NCI-H187 treated with DMSO at 0.1 percent for 48 hours (cell line): ENCODE measurements at regions not wholly inside any gene's neighbourhood (a gene's known extent, or its start where the extent isn't known, plus 50 kb on each side); places are given as distances from the start of the nearest gene placed in this dataset.
"Not testable (repeated sequence)": the region's sequence is repeated elsewhere in the genome, so short reads cannot be mapped to it uniquely, and the experiment has no call there.

Source experiments
- DNase-seq: peaks from one replicate; lab custom pipeline; 2025; lab: John Stamatoyannopoulos, UW

GRCh38 chr3:150328654-150329040 lies 79.5 kb upstream of the TSC22D2 start:
- DNase-seq: no peak

- DNase-seq: peak; percentile 67
These were observed 80.1 kb upstream of the TSC22D2 start for GRCh38 chr3:150327678-150328653.

GRCh38 chr3:150324788-150325187 lies 83.3 kb upstream of the TSC22D2 start:
- no peak for DNase-seq

- no peak for DNase-seq
These were observed 83.9 kb upstream of the TSC22D2 start for GRCh38 chr3:150324245-150324644.

- no peak for DNase-seq
These were observed 84.3 kb upstream of the TSC22D2 start for GRCh38 chr3:150323770-150324169.

- not testable (repeated sequence) for DNase-seq
These were observed 85.0 kb upstream of the TSC22D2 start for GRCh38 chr3:150323091-150323490.

GRCh38 chr3:150320971-150321370 lies 87.1 kb upstream of the TSC22D2 start:
- not testable (repeated sequence) for DNase-seq

DNA sequence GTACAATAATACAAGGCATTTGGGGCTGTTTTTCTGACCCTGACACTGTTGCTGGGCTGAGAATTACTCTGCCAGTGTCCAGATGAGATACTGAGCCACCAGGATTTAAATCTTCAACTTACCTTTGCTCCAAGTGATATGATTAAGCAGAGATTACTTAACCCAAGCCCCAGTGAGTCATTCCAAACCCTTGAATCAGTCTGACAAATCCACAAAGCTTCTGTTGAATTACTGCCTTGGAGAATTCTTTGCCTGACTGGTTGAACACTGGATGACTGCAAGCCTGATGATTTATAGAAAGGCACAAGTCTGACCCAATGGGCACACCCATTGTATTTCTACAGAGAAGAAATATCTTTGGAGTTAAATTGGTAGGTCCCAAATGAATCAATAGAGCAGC lies 88.2 kb upstream of the TSC22D2 start:
- no peak for DNase-seq

DNA sequence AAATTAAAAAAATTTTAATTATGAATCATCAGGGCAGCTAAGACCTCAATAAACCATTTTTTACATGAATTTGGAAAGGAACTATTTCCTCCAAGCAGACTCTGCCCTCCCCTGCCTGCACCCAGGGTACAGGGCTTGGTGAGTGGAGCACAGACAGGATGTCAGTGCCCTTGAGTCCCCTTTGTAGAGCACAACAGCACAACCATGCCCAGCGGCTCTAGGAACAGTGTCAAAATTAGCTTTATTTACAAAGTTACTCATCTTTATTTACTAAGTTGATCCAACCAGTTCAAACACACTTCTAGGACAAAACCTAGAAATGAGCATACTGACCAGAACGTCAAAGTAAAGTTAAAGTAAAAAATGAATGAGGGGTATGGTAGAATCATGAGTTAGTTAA lies 90.6 kb upstream of the TSC22D2 start:
- DNase-seq: no peak

DNA sequence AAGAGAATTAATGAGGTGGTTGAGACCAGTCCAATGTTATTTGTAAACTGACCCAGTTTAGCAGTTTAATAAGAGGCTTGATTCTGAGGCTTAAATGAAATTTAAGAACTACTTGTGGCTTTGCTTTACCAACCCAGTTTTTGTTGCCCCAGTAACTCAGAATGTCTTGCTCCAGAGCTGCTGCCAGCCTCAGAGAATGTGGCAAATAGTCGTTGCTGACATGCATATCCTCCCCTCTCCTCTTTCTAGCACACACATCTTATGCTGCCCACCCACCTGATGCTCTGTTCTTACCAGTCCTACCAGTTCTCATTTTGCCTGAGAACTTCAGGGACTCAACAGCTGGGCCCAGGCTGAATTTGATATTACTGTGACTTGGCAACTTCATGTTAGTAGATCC lies 92.4 kb upstream of the TSC22D2 start:
- DNase-seq: no peak

GRCh38 chr3:150314248-150315004 lies 93.7 kb upstream of the TSC22D2 start:
- no peak for DNase-seq

- DNase-seq: no peak
These were observed 96.0 kb upstream of the TSC22D2 start for GRCh38 chr3:150312018-150312657.

DNA sequence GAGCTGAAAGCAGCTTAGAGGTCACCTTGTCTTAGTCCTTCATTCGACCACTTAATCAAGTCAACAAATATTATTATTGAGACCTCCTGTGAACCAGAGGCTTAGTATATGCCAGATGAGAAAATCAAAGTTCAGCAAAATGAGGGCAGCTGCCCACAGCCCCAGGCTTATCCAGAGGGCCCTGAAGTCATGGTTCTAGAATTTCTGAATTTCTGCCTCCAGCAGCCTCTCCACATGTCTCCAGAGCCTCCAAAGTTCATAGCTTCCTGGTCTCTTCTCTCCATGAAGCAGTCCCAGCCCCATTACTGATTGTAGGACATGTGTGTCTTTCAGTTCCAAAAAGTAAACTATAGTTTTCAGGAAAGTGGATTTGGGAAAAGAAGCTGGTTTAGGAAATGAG lies 96.9 kb upstream of the TSC22D2 start:
- no peak for DNase-seq

DNA sequence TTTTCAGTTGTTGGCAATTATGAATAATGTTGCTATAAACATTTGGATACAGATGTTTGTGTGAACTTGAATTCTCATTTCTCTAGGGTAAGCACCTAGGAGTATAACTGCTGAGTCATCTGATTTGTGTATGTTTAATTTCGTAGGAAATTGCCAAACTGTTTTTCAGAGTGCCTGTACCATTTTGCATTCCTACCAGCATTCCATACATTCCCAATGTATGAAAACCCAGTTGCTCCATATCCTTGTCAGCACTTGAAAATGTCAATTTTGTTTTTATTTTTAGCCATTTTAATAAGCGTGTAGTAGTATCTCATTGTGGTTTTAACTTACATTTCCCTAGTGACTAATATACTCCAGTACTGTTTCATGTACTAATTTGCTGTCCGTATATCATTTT lies 98.5 kb upstream of the TSC22D2 start:
- no peak for DNase-seq

DNA sequence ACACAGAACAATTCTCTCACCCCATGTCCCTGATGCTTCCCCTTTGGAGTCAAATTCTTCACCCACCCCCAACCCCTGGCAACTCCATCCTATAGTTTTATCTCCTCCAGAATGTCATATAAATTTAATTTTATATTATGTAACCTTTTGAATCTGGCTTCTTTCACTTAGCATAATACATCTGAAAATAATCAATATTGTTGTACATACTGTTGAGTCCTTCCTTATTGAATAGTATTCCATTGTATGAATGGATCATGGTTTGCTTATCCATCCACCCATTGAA lies 98.9 kb upstream of the TSC22D2 start:
- no peak for DNase-seq

DNA sequence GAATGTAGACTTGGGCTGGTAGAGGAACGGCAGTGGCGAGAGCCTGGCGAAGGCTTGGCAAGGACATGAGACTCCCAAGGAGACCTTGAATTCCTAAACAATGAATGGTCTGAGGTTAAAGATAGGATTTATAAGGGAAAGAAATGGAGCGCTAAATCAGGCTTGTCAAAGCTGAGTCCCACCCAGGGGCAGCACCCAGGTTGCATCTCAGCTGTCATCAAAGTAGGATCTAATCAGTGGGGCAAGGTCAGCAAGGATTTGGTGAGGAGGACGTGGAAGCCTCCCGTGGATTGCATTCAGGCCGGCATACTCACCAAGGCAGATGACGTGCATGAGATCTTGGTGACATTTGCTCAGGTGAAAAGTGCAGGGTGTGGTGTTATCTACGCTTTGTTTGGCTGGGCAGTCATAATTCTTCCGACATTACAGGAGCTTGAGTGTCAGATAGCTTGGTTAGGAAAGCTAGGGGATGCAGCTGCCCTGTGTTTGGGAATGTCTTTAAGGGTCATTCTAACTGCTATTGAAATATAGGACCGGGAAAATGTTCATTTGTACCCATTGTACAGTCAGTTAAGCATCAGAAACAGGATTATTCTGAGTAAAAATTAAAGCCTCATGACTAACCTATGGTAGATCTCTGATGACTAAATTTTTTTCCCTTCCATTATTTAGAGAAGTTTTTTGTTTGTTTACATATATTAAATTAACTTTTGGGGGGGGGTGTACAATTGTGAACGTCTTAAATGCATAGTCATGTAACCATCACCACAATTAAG lies 99.4 kb upstream of the TSC22D2 start:
- DNase-seq: no peak

DNA sequence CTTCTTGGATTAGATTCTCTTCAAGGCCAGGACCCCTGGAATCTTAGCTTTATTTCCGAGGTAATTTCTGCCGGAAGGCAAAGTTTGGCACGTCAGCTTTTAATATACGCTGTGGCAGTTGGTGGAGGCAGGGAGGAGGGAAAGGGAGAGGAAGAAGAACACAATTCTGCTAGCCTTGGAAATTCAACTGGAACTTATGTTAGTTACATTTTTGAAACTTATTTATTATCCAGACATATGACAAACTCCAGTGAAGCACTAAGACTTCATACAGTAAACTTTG lies 100.1 kb upstream of the TSC22D2 start:
- DNase-seq: no peak

DNA sequence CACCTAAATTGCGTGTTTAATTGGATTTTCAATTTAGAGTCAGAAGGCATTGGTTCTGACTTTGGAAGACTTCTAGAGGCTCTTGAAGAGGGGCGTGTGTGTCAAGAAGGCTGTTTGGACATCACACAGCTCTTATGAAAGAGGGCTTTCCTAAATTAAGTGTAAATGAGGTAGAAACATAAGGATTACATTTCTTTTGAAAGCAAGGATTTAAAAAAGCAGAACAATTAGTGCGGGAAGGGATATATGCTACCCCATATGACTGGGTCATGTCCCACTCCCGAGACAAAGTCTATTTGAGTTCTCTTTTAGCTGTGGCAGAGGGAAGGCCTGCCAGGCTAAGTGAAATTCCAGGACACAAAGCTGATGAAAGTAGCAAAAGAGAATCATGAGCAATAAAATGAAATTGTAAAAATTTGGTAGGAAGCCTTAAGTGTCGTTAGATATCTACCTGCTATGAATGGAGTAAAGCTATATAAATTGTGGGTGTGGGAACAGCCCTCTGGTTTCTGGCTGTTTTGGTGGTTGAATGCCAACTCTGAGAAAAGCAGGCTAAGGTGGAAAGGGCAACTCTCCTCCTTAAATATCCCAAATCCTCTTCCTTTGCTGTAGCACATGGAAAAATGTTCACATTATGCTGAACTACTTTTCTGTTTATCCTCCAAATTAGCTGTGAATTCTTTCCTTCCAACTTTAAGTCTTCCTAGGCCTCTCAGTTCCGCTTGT lies 100.6 kb upstream of the TSC22D2 start:
- DNase-seq: no peak

- DNase-seq: no peak
These were observed 101.2 kb upstream of the TSC22D2 start for GRCh38 chr3:150306906-150307305.

DNA sequence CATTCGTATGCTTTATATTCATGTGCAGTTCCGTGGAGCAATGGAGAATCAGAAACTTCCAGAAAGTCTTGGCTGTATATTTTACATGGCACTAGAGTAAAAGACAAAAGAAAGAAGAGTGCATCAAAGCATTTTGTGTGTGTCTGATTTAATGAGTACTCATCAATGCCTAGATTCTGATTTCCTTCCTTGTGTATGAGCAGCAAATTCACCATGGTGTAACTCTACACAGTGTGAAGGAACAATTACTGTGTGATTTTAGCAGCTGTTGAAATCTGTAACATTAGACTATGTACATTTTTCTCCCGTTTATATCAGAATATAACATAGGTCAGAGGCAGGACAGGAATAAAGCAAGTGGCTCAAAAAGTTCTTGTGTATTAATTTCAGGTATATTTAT lies 102.0 kb upstream of the TSC22D2 start:
- DNase-seq: no peak

- DNase-seq: no peak
These were observed 104.3 kb upstream of the TSC22D2 start for GRCh38 chr3:150303768-150304167.

DNA sequence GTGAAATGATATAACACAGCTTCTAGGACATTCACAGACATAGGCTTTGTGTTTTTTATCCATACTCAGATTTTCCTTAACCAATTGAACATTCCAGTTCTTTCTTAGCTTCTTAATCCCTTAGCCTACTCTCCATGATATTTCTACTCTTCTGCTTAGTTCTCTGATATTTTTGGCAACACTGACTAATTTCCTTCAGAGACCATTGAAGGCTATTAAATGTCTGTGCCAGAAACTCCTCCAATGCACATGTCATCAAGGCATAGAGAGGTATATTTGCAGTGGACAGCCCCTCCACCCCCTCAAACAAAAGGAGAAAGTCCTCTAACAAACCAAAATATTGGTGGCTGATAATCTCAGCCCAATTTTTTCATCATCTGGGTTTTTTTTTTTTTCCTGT lies 105.9 kb upstream of the TSC22D2 start:
- no peak for DNase-seq
